ENCODE measurements at regions not wholly inside any gene's neighbourhood (a gene's known extent, or its start where the extent isn't known, plus 50 kb on each side); places are given as distances from the start of the nearest gene placed in this dataset.
"Not testable (repeated sequence)": the region's sequence is repeated elsewhere in the genome, so short reads cannot be mapped to it uniquely, and the experiment has no call there.

DNA sequence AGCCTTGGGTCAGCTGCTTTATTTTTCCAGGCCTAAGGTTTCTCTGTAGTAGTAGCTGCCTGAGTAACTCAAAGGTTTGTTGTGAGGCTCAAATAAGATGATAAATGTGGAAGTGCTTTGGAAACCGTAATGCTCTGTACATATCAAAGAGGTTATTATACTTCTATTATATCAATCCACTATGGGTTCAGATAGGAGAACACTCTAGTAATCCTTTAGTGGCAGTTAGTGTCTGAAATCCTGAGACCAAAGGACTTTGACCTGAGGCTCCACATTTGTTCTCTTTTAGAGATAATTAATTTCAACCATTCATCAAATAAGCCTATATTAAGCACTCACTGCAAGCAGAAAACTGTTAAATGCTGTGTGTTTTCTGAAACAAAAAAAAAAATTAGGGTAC lies 128.6 kb upstream of the BCL6 start:
- no peak for DNase-seq
- peaks cover 0 to 6% of the 10 kb centered on the region in 2 donors for H3K4me1 Mint-ChIP-seq
- no peak overlapping the region for H3K27ac Mint-ChIP-seq
- no peak overlapping the region for H3K4me3 Mint-ChIP-seq
- H3K36me3 Mint-ChIP-seq: no peaks in the 10 kb centered on the region
- H3K9me3 Mint-ChIP-seq: no peaks in the 10 kb centered on the region
- peaks cover 0 to 3% (median 2%) of the 10 kb centered on the region in 3 donors for H3K27me3 Mint-ChIP-seq (ENCODE audit: low read depth in 3 of 3)

DNA sequence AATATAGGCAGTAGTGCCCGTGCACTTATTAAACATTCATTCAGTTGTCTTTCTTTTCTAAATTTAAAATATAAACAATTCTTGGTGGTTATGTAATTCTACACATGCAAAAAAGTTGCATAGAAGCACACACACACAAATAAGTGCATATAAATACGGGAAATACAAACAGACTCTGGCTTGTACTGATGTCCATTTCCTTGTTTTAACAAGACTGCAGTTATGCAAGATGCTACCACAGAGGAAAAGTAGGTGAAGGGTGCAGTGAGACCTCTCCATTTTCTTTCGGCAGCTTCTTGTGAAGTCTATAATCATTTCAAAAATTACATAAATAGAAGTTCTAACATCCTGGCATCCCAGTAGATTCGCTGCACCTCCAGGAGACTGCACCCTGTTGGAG lies 130.6 kb upstream of the BCL6 start:
- DNase-seq: no peak
- Mint-ChIP-seq H3K4me1 (peaks cover 0 to 6% of the 10 kb centered on the region in 2 donors), H3K27me3 (ENCODE audit: low read depth in 3 of 3) (peaks cover 0 to 3% (median 2%) of the 10 kb centered on the region in 3 donors), H3K27ac (no peak overlapping the region), H3K36me3 (no peaks in the 10 kb centered on the region), H3K9me3 (no peaks in the 10 kb centered on the region), H3K4me3 (no peak overlapping the region)

DNA sequence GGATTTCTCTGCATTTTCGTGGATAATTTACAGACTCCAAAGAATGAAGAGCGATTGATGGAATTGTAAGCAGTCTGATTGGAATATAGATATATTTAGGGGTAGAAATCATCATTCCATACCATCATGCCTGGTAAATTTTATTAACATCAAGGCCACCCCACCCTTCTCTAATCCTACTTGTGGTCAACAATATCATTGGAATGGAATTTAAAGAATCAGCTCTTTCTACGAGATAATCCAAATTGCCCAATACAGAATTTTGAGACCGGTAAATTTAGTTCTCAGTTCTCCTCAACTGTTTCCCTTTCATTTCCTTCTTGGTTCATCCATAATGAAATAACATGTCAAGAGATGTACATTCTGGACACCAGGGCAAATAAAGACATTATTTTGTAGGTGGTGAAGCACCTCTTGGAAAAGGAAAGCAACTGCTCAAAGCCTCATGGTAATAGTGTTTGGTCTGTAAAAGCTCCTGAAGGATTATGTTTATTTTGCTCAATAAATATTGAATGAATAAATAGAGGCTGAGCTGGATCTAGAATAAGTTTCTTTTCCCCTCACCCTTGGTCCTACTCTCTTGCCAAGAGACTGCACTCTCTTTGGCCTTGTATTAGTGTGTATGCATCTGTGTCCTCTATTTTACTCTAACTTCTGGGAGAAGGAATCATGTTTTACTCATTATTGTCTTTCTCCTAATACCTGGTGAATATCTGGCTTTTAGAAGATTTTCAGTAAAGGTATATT lies 133.7 kb upstream of the BCL6 start:
- DNase-seq: no peak
- no peaks in the 10 kb centered on the region for H3K4me1 Mint-ChIP-seq
- no peaks in the 10 kb centered on the region for H3K9me3 Mint-ChIP-seq
- peak overlapping the region in 1 of 6 donors; percentile 9 for H3K27ac Mint-ChIP-seq
- no peak overlapping the region for H3K4me3 Mint-ChIP-seq
- no peaks in the 10 kb centered on the region for H3K36me3 Mint-ChIP-seq
- H3K27me3 Mint-ChIP-seq (ENCODE audit: low read depth in 3 of 3): peaks cover 0 to 3% (median 1%) of the 10 kb centered on the region in 3 donors

DNA sequence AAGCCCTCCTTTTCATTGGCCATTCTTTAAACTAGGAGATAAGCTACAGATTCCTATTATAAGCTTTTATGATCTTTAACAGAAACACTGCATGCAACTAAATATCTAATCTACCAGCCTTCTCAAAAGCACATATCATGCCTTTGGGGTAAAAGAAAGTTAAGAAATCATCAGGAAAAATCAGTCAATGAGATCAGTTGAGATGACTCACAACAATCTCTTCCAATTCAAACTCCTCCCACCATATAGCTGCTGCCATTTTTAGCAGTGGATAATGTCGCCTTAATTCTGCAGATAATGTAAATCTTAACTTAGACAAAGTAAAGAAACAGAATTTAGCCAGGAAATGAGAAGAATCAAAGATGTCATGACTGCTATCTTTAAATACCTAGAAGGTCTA lies 135.2 kb upstream of the BCL6 start:
- Mint-ChIP-seq H3K4me3 (no peak overlapping the region), H3K36me3 (no peaks in the 10 kb centered on the region), H3K4me1 (no peaks in the 10 kb centered on the region), H3K9me3 (no peaks in the 10 kb centered on the region), H3K27me3 (ENCODE audit: low read depth in 3 of 3) (peaks cover 0 to 3% (median 1%) of the 10 kb centered on the region in 3 donors), H3K27ac (no peak overlapping the region)
- DNase-seq: no peak

DNA sequence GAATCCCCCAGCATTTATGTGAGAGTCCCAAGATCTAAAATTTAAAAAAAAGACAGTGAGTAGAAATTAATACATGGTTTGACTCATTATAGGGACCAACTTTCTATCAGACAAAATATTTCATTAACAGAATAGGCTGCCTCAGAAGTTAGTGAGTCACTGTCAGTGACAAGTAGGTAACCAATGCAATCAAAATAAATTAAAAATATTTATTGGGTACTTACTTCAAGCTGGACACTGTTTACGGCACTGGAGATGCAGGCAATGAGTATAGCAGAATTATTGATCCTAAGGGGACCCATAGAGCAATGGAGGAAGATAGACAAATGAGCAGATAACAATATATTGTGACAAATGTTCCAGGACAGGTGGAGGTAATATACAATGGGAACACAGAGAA lies 135.6 kb upstream of the BCL6 start:
- H3K4me3 Mint-ChIP-seq: no peak overlapping the region
- no peak for DNase-seq
- peaks cover 0 to 3% (median 1%) of the 10 kb centered on the region in 3 donors for H3K27me3 Mint-ChIP-seq (ENCODE audit: low read depth in 3 of 3)
- H3K9me3 Mint-ChIP-seq: no peaks in the 10 kb centered on the region
- H3K36me3 Mint-ChIP-seq: no peaks in the 10 kb centered on the region
- no peaks in the 10 kb centered on the region for H3K4me1 Mint-ChIP-seq
- H3K27ac Mint-ChIP-seq: peak overlapping the region in 1 of 6 donors; percentile 29

DNA sequence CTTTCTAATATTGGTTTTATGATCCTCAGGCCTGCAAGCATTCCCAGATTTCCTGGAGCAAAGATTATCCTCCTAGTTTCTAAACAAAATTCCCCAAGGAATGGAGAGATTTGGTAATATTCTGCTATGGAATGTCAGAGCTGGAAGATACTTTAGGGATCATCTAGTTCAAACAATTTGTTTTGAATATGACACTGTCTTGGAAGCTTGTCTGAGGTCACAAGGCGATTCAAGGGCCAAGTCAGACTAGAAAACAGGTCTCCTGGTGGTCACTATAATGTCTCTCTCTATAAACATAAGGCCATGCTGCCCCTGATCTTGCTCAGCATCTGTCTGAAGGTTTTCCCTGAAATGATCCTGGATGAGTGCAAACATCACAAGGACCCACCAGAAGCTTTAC lies 143.4 kb upstream of the BCL6 start:
- Mint-ChIP-seq H3K4me1 (peaks cover 10 to 15% of the 10 kb centered on the region in 2 donors), H3K27ac (no peak overlapping the region), H3K4me3 (no peak overlapping the region), H3K9me3 (peaks cover 0 to 2% (median 0%) of the 10 kb centered on the region in 6 donors), H3K27me3 (ENCODE audit: low read depth in 3 of 3) (peaks cover 0 to 3% (median 0%) of the 10 kb centered on the region in 3 donors), H3K36me3 (peaks cover 0 to 6% (median 0%) of the 10 kb centered on the region in 3 donors)
- DNase-seq: no peak

DNA sequence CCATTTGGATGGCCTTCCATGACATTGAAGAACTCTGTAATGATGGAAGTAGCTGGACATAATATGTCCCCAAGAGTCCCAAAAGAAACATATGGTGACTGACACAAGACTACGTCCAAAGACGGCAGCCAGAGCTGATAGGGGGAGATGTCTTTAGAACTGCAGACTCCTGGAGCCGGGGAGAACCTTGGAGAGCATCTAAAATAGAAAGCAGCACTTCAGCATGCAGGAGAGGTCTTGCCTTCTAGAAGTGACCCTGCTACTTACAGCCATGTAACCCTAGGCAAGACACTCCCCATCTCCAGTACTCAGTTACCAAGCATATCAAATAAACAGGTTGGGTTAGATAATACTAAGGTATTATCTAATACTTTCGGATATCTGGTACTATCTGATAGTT lies 143.8 kb upstream of the BCL6 start:
- Mint-ChIP-seq H3K27ac (no peak overlapping the region), H3K4me3 (peak overlapping the region in 2 of 5 donors; percentile 24 to 35)

DNA sequence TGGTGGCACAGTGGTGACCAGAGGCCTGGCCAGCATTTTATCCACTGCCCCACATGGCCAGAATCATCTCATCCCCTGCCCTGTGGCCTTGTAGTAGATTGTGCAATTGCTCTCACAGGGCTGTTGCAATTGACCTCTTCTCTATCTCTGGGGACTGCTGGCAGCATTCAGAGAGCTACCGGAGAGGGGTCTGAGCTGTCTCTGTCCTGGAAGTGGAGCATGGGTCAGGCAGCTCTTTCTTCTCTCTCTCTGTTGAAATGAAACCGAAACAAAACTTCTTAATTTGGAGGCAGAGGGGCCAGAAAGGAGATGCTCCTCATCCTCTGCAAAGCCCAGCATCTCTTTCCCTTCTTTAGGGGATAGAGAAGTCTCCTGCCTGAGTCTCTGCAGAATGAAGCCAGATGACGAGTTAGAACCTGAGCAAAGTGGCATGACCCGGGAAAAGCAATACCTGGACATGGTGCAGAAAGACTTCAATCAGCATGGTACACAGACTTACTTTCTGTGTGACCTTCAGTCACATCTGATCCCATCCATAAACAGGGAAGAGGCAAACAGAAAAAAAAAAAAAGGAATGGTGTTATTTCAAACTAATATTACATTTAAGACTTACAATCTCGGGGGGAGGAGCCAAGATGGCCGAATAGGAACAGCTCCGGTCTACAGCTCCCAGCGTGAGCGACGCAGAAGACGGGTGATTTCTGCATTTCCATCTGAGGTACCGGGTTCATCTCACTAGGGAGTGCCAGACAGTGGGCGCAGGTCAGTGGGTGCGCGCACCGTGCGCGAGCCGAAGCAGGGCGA lies 144.5 kb upstream of the BCL6 start:
- peaks cover 0 to 6% (median 0%) of the 10 kb centered on the region in 3 donors for H3K36me3 Mint-ChIP-seq
- H3K4me3 Mint-ChIP-seq: peak overlapping the region in 4 of 5 donors; percentile 15 to 34 (median 23)
- peaks cover 0 to 2% (median 0%) of the 10 kb centered on the region in 6 donors for H3K9me3 Mint-ChIP-seq
- H3K27me3 Mint-ChIP-seq (ENCODE audit: low read depth in 3 of 3): peaks cover 0 to 3% (median 0%) of the 10 kb centered on the region in 3 donors
- peak overlapping the region in 3 of 6 donors; percentile 19 to 64 (median 60) for H3K27ac Mint-ChIP-seq
- H3K4me1 Mint-ChIP-seq: peaks cover 10 to 15% of the 10 kb centered on the region in 2 donors
- peak in 1 of 3 donors; percentile 4 for DNase-seq

More for the DNA sequence above, 143.8 kb upstream of the BCL6 start:
- H3K27me3 Mint-ChIP-seq (ENCODE audit: low read depth in 3 of 3): peaks cover 0 to 3% (median 0%) of the 10 kb centered on the region in 3 donors
- peaks cover 10 to 15% of the 10 kb centered on the region in 2 donors for H3K4me1 Mint-ChIP-seq
- peaks cover 0 to 2% (median 0%) of the 10 kb centered on the region in 6 donors for H3K9me3 Mint-ChIP-seq
- peaks cover 0 to 6% (median 0%) of the 10 kb centered on the region in 3 donors for H3K36me3 Mint-ChIP-seq
- no peak for DNase-seq

DNA sequence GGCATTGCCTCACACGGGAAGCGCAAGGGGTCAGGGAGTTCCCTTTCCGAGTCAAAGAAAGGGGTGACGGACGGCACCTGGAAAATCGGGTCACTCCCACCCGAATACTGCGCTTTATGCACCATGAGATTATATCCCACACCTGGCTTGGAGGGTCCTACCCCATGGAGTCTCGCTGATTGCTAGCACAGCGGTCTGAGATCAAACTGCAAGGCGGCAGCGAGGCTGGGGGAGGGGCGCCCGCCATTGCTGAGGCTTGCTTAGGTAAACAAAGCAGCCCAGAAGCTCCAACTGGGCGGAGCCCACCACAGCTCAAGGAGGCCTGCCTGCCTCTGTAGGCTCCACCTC lies 145.1 kb upstream of the BCL6 start:
- H3K27me3 Mint-ChIP-seq (ENCODE audit: low read depth in 3 of 3); H3K4me3 Mint-ChIP-seq: not testable (repeated sequence)

DNA sequence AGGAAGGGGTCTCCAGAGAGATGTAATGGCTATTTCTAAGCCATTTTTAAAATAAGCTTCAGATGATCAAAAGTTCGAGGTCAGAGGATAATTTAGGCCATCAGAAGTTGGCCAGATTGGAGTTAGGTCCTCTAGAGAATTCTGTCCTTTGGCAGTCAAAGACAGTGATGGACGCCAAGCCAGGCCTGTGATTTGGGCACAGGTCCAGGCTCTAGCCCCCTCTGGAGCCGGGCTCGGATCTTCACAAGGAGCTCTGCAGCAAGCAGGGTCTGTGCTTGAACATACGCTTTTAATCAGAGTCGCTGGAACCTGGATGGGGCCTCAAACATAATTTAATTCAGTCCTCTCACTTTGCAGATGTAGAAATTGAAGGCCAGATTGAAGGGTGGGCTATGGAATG lies 151.4 kb upstream of the BCL6 start:
- Mint-ChIP-seq H3K27ac (no peak overlapping the region), H3K9me3 (no peaks in the 10 kb centered on the region), H3K4me1 (peaks cover 3 to 9% of the 10 kb centered on the region in 2 donors), H3K27me3 (ENCODE audit: low read depth in 3 of 3) (no peaks in the 10 kb centered on the region), H3K4me3 (no peak overlapping the region), H3K36me3 (no peaks in the 10 kb centered on the region)
- DNase-seq: no peak

More for the DNA sequence above, 145.1 kb upstream of the BCL6 start:
- not testable (repeated sequence) for H3K27ac Mint-ChIP-seq, H3K36me3 Mint-ChIP-seq, H3K9me3 Mint-ChIP-seq, DNase-seq
- H3K4me1 Mint-ChIP-seq: peaks cover 10 to 15% of the 10 kb centered on the region in 2 donors

DNA sequence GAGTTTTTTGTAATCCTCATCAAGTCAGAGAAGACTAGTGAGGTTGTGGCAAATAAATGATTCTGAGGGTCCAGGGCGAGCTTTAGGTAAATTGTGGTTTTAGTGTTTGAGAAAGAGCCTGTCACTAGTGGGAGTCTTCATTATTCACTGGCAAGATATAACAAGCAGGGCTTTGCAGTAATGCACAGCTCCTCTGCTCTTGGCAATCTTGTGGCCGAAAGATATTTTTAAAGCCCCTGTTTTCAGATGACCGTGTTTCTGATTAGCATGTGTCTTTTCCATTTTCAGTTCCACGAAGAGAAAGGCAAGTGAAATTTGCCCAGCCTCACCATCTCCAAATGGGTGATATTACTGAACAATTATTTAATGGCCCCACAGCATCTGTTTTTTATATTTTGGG lies 154.0 kb upstream of the BCL6 start:
- Mint-ChIP-seq H3K4me1 (peaks cover 9 to 15% of the 10 kb centered on the region in 2 donors), H3K9me3 (no peaks in the 10 kb centered on the region), H3K27ac (no peak overlapping the region), H3K27me3 (ENCODE audit: low read depth in 3 of 3) (peaks cover 0 to 5% (median 0%) of the 10 kb centered on the region in 3 donors), H3K4me3 (no peak overlapping the region), H3K36me3 (no peaks in the 10 kb centered on the region)
- no peak for DNase-seq

DNA sequence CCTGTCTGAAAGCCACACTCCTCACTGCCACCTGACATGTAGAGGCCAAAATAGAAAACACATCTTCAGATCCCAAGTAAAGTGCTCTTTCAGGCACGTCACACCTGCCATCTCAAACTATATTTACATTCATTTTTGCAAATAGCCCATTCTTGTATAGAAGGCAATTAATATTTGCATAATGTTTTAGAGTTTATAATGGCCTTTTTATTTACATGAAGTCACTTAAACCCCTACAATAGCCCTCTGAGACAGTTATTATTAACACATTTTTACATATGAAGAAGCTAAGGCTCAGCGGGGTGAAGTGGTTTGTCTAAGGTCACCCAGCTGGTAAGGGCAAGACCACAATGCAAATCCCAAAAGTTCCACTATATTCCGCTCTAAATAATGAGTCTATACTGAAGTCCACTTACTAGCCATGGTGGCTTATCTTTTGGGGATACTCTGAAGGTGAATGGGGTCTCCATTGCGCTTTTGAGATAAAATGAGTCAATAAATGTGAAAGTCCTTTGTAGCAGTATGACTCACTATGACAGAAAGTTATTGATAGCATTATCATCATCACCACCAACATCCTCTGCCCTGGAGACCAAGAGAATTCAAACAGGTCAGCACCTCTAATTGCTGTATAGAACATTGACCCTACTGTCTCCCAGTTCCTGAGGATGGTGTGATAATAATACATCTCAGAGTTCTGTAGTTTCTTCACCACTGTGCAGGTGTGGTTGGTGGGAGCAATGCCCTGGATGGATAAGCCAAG lies 155.9 kb upstream of the BCL6 start:
- H3K4me1 Mint-ChIP-seq: peaks cover 9 to 15% of the 10 kb centered on the region in 2 donors
- no peaks in the 10 kb centered on the region for H3K36me3 Mint-ChIP-seq
- peak overlapping the region in 4 of 5 donors; percentile 41 to 81 (median 73) for H3K4me3 Mint-ChIP-seq
- no peak for DNase-seq
- H3K9me3 Mint-ChIP-seq: no peaks in the 10 kb centered on the region
- H3K27ac Mint-ChIP-seq: peak overlapping the region in 1 of 6 donors; percentile 77
- H3K27me3 Mint-ChIP-seq (ENCODE audit: low read depth in 3 of 3): peaks cover 0 to 5% (median 0%) of the 10 kb centered on the region in 3 donors

DNA sequence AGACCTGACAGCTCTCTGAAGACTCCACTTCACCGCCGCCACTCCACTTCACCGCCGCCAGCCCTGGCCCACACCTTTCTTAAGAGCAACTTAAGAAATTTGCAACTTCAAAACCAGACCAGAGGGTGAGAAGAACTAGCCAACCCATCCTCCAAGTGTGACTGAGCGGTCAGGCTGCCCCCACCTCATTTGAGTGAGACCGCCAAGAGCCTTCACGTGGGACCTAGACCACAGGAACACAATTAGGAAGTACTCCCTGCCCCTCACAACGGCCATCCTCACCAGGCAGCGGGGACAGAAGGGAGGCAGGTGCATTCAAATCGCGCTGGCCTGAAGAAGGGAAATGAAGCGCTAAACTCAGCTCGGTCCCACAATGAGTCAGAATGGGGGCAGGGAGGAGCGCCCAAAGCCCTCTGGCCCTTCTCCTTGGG lies 156.8 kb upstream of the BCL6 start:
- Mint-ChIP-seq H3K36me3 (no peaks in the 10 kb centered on the region), H3K4me3 (peak overlapping the region; percentile 41 to 81 (median 75)), H3K9me3 (no peaks in the 10 kb centered on the region), H3K27me3 (ENCODE audit: low read depth in 3 of 3) (peaks cover 0 to 7% (median 0%) of the 10 kb centered on the region in 3 donors), H3K4me1 (peaks cover 9 to 15% of the 10 kb centered on the region in 2 donors), H3K27ac (peak overlapping the region; percentile 44 to 77 (median 62))
- DNase-seq: peak; percentile 41 to 51 (median 48)

Measured in immature natural killer cell (primary cell).